Endothelial cell (in vitro differentiated cells): ENCODE measurements at regions not wholly inside any gene's neighbourhood (a gene's known extent, or its start where the extent isn't known, plus 50 kb on each side); places are given as distances from the start of the nearest gene placed in this dataset.

Experiments used
- DNase-seq: peaks from one replicate; pipeline ENCODE4 v3.0.0; 2021; ENCODE audit warnings: low spot score
- H3K27ac Mint-ChIP-seq: one replicate; pipeline ENCODE4 v1.8.0; 2021; ENCODE audit warnings: mixed read lengths, inconsistent platforms; ENCODE audit not compliant: unreplicated experiment
- H3K27me3 Mint-ChIP-seq: one replicate; pipeline ENCODE4 v1.8.0; 2021; ENCODE audit warnings: mild to moderate bottlenecking, moderate library complexity, mixed read lengths, inconsistent platforms; ENCODE audit not compliant: unreplicated experiment
- H3K36me3 Mint-ChIP-seq: one replicate; pipeline ENCODE4 v1.8.0; 2021; ENCODE audit warnings: mild to moderate bottlenecking, low read depth, mixed read lengths, inconsistent platforms; ENCODE audit not compliant: unreplicated experiment
- H3K4me1 Mint-ChIP-seq: one replicate; pipeline ENCODE4 v1.8.0; 2021; ENCODE audit warnings: mild to moderate bottlenecking, mixed read lengths, inconsistent platforms; ENCODE audit not compliant: unreplicated experiment
- H3K4me3 Mint-ChIP-seq: one replicate; pipeline ENCODE4 v1.8.0; 2021; ENCODE audit warnings: mild to moderate bottlenecking, mixed read lengths, inconsistent platforms; ENCODE audit not compliant: unreplicated experiment
- H3K9me3 Mint-ChIP-seq: one replicate; pipeline ENCODE4 v1.8.0; 2021; ENCODE audit warnings: mixed read lengths, inconsistent platforms; ENCODE audit not compliant: unreplicated experiment
- TF ChIP-seq, protein P1 (sequence below): fragments of 200-600 bp; sonication (generic); IDR thresholded peaks from one replicate; pipeline ENCODE4 v1.5.0; 2021; ENCODE audit warnings: antibody characterized with exemption; ENCODE audit not compliant: unreplicated experiment

DNA sequence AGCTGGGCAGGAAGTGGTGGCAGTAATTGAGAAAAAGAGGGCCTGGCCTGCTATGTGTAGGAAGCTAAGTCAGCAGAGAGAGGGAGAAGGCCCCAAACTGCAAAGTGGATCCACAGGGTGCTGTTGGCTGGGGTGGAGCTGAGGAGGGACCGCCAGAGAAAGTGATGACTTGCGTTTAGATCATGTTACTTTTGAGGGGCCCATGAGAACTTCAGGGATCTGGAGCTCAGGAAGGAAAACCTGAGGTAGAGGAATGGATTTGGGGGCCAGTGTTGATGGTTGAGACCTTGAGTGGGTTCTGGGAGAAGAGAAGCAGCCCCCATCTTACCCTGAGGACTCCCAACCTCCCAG, 155.5 kb downstream of the MRPL14 start:
- no peak for DNase-seq
- peak overlapping the region; percentile 7 for H3K27ac Mint-ChIP-seq
- peaks cover 19% of the 10 kb centered on the region for H3K4me1 Mint-ChIP-seq
- H3K27me3 Mint-ChIP-seq = peaks cover 1% of the 10 kb centered on the region
- no peaks in the 10 kb centered on the region for H3K36me3 Mint-ChIP-seq
- no peaks in the 10 kb centered on the region for H3K9me3 Mint-ChIP-seq
- no peak overlapping the region for H3K4me3 Mint-ChIP-seq
- TF ChIP-seq, protein P1, sequence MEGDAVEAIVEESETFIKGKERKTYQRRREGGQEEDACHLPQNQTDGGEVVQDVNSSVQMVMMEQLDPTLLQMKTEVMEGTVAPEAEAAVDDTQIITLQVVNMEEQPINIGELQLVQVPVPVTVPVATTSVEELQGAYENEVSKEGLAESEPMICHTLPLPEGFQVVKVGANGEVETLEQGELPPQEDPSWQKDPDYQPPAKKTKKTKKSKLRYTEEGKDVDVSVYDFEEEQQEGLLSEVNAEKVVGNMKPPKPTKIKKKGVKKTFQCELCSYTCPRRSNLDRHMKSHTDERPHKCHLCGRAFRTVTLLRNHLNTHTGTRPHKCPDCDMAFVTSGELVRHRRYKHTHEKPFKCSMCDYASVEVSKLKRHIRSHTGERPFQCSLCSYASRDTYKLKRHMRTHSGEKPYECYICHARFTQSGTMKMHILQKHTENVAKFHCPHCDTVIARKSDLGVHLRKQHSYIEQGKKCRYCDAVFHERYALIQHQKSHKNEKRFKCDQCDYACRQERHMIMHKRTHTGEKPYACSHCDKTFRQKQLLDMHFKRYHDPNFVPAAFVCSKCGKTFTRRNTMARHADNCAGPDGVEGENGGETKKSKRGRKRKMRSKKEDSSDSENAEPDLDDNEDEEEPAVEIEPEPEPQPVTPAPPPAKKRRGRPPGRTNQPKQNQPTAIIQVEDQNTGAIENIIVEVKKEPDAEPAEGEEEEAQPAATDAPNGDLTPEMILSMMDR = no peak

DNA sequence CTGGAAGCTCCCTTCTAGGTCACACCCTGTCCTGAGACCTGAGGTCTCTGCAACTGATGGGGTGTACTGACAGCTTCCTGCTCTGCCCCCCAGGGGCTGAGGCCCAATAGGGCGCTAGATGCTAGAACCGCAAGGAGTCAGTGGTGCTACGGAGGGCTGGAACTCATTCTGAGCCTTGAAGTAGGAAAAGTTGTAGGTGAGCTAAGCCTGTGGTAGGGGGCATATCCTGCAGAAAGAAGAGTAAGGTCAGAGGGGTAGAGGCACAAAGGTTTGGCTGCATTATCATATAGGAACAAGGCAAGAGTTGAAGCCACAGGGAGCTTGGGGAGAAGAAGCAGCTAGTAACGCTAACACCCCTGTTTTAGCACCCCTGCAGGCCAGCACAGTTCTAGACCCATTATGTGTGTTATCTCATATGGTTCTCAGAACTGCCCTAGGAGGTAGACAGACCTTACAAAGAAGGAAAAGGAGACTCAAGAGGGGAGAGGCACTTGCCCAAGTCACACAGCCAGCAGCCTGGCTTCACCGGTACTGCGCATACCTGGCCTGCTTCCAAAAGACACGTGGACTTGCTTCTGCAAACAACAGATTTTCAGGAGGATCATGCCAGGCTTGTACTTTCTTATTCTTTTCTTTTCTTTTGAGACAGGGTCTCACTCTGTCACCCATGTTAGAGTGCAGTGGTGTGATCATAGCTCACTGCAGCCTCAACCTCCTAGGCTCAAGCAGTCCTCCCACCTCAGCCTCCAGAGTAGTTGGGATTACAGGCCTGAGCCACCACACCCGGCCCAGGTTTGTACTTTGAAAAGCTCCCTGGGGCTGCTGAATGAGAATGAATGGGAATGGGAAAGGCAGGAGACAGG, 156.1 kb downstream of the MRPL14 start:
- TF ChIP-seq, protein P1 = no peak
- no peak overlapping the region for H3K27ac Mint-ChIP-seq
- peaks cover 19% of the 10 kb centered on the region for H3K4me1 Mint-ChIP-seq
- H3K27me3 Mint-ChIP-seq = peaks cover 1% of the 10 kb centered on the region
- DNase-seq = no peak
- H3K36me3 Mint-ChIP-seq = no peaks in the 10 kb centered on the region
- no peak overlapping the region for H3K4me3 Mint-ChIP-seq
- no peaks in the 10 kb centered on the region for H3K9me3 Mint-ChIP-seq

- peaks cover 21% of the 10 kb centered on the region for H3K4me1 Mint-ChIP-seq
- no peaks in the 10 kb centered on the region for H3K9me3 Mint-ChIP-seq
- TF ChIP-seq, protein P1 = no peak
- DNase-seq = no peak
- peaks cover 1% of the 10 kb centered on the region for H3K27me3 Mint-ChIP-seq
- peak overlapping the region; percentile 56 for H3K4me3 Mint-ChIP-seq
- no peak overlapping the region for H3K27ac Mint-ChIP-seq
- H3K36me3 Mint-ChIP-seq = no peaks in the 10 kb centered on the region
Observed at GRCh38 chr6:43970068-43970912, 157.0 kb downstream of the MRPL14 start.

DNA sequence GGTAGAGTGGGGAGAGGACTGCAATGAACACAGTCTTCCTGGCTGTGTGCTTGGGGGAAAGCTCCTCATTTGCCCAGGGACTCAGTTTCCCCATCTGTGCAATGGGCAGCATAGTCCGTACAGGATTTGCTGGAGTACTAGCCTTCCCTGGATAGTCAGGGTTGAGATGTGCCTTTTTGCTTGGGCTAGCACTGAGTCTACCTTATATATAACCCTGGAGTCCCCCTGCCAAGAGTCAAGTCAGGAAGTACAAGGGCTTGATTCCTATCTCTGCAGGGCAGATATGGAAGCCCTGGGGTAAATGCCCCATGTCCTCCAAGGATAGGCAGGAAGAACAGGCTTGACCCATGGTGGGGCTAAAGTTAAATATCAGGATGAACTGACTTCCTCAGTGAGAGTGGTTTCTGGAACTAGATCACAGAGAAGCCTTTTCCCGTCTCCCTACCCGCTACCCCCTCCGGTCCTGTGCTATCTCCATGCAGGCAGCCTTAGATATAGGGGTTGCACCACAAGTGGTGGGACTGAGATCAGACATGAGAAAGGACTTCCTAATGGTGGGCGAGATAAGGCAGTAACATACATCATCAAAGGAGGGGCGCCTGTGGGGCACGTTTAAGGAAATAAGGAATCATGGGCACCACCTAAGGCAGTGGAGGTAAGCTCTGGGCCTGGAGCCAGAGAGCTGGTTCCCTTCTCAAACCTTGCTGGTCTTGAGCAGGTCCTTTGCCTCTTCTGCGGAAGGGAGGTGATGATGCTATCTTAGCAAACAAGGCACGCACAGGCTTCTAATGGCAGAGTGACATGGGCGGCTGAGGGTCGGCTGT, 157.9 kb downstream of the MRPL14 start:
- H3K4me1 Mint-ChIP-seq = peaks cover 27% of the 10 kb centered on the region
- H3K27ac Mint-ChIP-seq = no peak overlapping the region
- TF ChIP-seq, protein P1 = no peak
- H3K27me3 Mint-ChIP-seq = no peaks in the 10 kb centered on the region
- no peak overlapping the region for H3K4me3 Mint-ChIP-seq
- H3K9me3 Mint-ChIP-seq = no peaks in the 10 kb centered on the region
- H3K36me3 Mint-ChIP-seq = no peaks in the 10 kb centered on the region
- DNase-seq = no peak
